Transverse colon (tissue), 4 donors: ENCODE measurements at regions not wholly inside any gene's neighbourhood (a gene's known extent, or its start where the extent isn't known, plus 50 kb on each side); places are given as distances from the start of the nearest gene placed in this dataset.

ENCODE experiments used
- CTCF ChIP-seq, 5 experiments: fragments of 200-600 bp in 3 of 5; fragments of 450-650 bp in 2 of 5; sonication (generic) in 3 of 5; IDR thresholded peaks; 1 replicate in 2 of 5; 2 replicates in 3 of 5; pipeline ENCODE4 v1.5.1; 2016 to 2017; ENCODE audit warnings: antibody characterized with exemption in 5 of 5, inconsistent platforms in 3 of 5, mild to moderate bottlenecking in 2 of 5, moderate library complexity in 1 of 5
- EP300 ChIP-seq: sonication (generic); formaldehyde crosslinking; IDR thresholded peaks from one replicate; pipeline ENCODE4 v1.6.1; 2017; ENCODE audit warnings: antibody characterized with exemption, low read depth
- POLR2A ChIP-seq: fragments of 450-650 bp; IDR thresholded peaks from one replicate; pipeline ENCODE4 v1.6.1; 2016; ENCODE audit warnings: antibody characterized with exemption, mild to moderate bottlenecking, moderate library complexity
- POLR2AphosphoS5 ChIP-seq, 3 donors: sonication (generic); formaldehyde crosslinking; IDR thresholded peaks; one replicate each; pipeline ENCODE4 v1.6.1; 2016; ENCODE audit warnings: antibody characterized with exemption in 3 of 3

GRCh38 chr4:35189988-35190613, 1054.2 kb downstream of the ARAP2 start:
- TF ChIP-seq CTCF (IDR thresholded peaks at IDR 0.05) (no peak), POLR2A (no peak), EP300 (no peak), POLR2AphosphoS5 (IDR thresholded peaks at IDR 0.05) (no peak)
